IMR-90 (cell line): ENCODE measurements at regions not wholly inside any gene's neighbourhood (a gene's known extent, or its start where the extent isn't known, plus 50 kb on each side); places are given as distances from the start of the nearest gene placed in this dataset.

Experiments
- ATAC-seq: fragments of 200-7000 bp; cut with Tn5 transposase; 2 replicates; pipeline ENCODE4 v1.9.1; 2020; ENCODE audit warnings: low read depth, mild to moderate bottlenecking, moderate library complexity
- BruUV-seq: library from RNA; stranded (reverse); fragments of 400-500 nt; replicated peaks from 2 replicates; lab custom pipeline; 2021; lab: Mats Ljungman, UMichigan
- CTCF ChIA-PET: fragments of 300-600 bp; formaldehyde crosslinking; extraction: SDS; loops from one replicate; lab custom pipeline; 2021; ENCODE audit warnings: antibody characterized with exemption; lab: Yijun Ruan, JAX
- POLR2A ChIA-PET: fragments of 300-600 bp; sonication (Branson Sonifier 250); formaldehyde crosslinking; loops from one replicate; lab custom pipeline; 2022; ENCODE audit warnings: antibody characterized with exemption; ENCODE audit not compliant: unreplicated experiment; lab: Charles Lee
- DNase-seq: peaks from one replicate; pipeline ENCODE4 v3.0.0; 2013
- H2AFZ ChIP-seq: replicated peaks from 2 replicates; pipeline ENCODE3; 2013; ENCODE audit warnings: low read length, mild to moderate bottlenecking; ENCODE audit not compliant: poor library complexity
- H2AK5ac ChIP-seq: 2 replicates; pipeline ENCODE4 v1.6.1; 2013; ENCODE audit warnings: low read depth, low read length, inconsistent platforms
- H2AK9ac ChIP-seq: replicated peaks from 2 replicates; pipeline ENCODE3; 2013; ENCODE audit warnings: mild to moderate bottlenecking, low read depth, low read length, moderate library complexity; ENCODE audit not compliant: poor library complexity
- H2BK120ac ChIP-seq: 2 replicates; pipeline ENCODE4 v1.6.1; 2013; ENCODE audit warnings: low read depth, low read length, inconsistent platforms
- H2BK15ac ChIP-seq: 3 replicates; pipeline ENCODE4 v1.6.1; 2013; ENCODE audit warnings: low read depth, low read length, inconsistent platforms
- H2BK20ac ChIP-seq: 2 replicates; pipeline ENCODE4 v1.6.1; 2013; ENCODE audit warnings: low read depth, mild to moderate bottlenecking, inconsistent platforms, low read length, moderate library complexity
- H2BK5ac ChIP-seq: 2 replicates; pipeline ENCODE4 v1.6.1; 2013; ENCODE audit warnings: mild to moderate bottlenecking, low read depth, low read length, inconsistent platforms; ENCODE audit not compliant: poor library complexity, severe bottlenecking
- H3K14ac ChIP-seq: replicated peaks from 2 replicates; pipeline ENCODE4 v1.6.1; 2013; ENCODE audit warnings: low read depth, low read length, inconsistent platforms
- H3K18ac ChIP-seq: 2 replicates; pipeline ENCODE4 v1.6.1; 2013; ENCODE audit warnings: low read depth, low read length, control low read depth
- H3K23ac ChIP-seq: 2 replicates; pipeline ENCODE4 v1.6.1; 2013; ENCODE audit warnings: low read depth, low read length, inconsistent platforms
- H3K27ac ChIP-seq: 2 replicates; pipeline ENCODE4 v1.5.1; 2013; ENCODE audit warnings: mild to moderate bottlenecking, control low read depth, low read length; ENCODE audit not compliant: insufficient read depth
- H3K27me3 ChIP-seq: 2 replicates; pipeline ENCODE4 v1.6.1; 2013; ENCODE audit warnings: low read length; ENCODE audit not compliant: control insufficient read depth, insufficient read depth
- H3K36me3 ChIP-seq: 2 replicates; pipeline ENCODE4 v1.6.1; 2013; ENCODE audit warnings: low read length, mixed read lengths; ENCODE audit not compliant: control insufficient read depth, insufficient read depth
- H3K4ac ChIP-seq: 2 replicates; pipeline ENCODE4 v1.6.1; 2013; ENCODE audit warnings: low read depth, low read length, inconsistent platforms
- H3K4me1 ChIP-seq: 2 replicates; pipeline ENCODE4 v1.6.1; 2013; ENCODE audit warnings: low read length, mixed read lengths; ENCODE audit not compliant: control insufficient read depth, insufficient read depth
- H3K4me2 ChIP-seq: 2 replicates; pipeline ENCODE4 v1.6.1; 2013; ENCODE audit warnings: low read depth, mild to moderate bottlenecking, control low read depth, low read length, moderate library complexity
- H3K4me3 ChIP-seq: 2 replicates; pipeline ENCODE4 v1.5.1; 2013; ENCODE audit warnings: low read depth, mild to moderate bottlenecking, control low read depth, low read length, moderate library complexity; ENCODE audit not compliant: insufficient read depth
- H3K56ac ChIP-seq: 2 replicates; pipeline ENCODE4 v1.6.1; 2013; ENCODE audit warnings: low read length, inconsistent platforms; ENCODE audit not compliant: insufficient read depth; ENCODE audit errors: extremely low read depth
- H3K79me1 ChIP-seq, 2 experiments: 2 replicates each; pipeline ENCODE4 v1.6.1; 2013; ENCODE audit warnings: low read length in 2 of 2, inconsistent platforms in 1 of 2, low read depth in 1 of 2
- H3K9ac ChIP-seq: 2 replicates; pipeline ENCODE4 v1.6.1; 2013; ENCODE audit warnings: low read depth, low read length, control low read depth
- H3K9me1 ChIP-seq: 2 replicates; pipeline ENCODE4 v1.6.1; 2013; ENCODE audit warnings: low read length, inconsistent platforms; ENCODE audit not compliant: insufficient read depth
- H3K9me3 ChIP-seq: 2 replicates; pipeline ENCODE4 v1.6.1; 2013; ENCODE audit warnings: low read length; ENCODE audit not compliant: control insufficient read depth, insufficient read depth
- H4K20me1 ChIP-seq: 2 replicates; pipeline ENCODE4 v1.6.1; 2013; ENCODE audit warnings: low read length, inconsistent platforms; ENCODE audit not compliant: insufficient read depth
- H4K5ac ChIP-seq: 2 replicates; pipeline ENCODE4 v1.6.1; 2013; ENCODE audit warnings: mild to moderate bottlenecking, low read depth, low read length, control low read depth
- H4K8ac ChIP-seq, 2 experiments: 2 replicates each; pipeline ENCODE4 v1.6.1; 2013; ENCODE audit warnings: low read depth in 2 of 2, low read length in 2 of 2, control low read depth in 1 of 2, inconsistent platforms in 1 of 2
- H4K91ac ChIP-seq: 2 replicates; pipeline ENCODE4 v1.6.1; 2013; ENCODE audit warnings: low read depth, low read length, inconsistent platforms; ENCODE audit not compliant: insufficient read depth
- BHLHE40 ChIP-seq: fragments of 150-350 bp; IDR thresholded peaks from 2 replicates; pipeline ENCODE4 v1.6.1; 2016; ENCODE audit warnings: mild to moderate bottlenecking, low read depth, low read length
- CEBPB ChIP-seq: IDR thresholded peaks from 2 replicates; pipeline ENCODE4 v1.6.1; 2012; ENCODE audit warnings: low read depth, low read length, improper control_type of control experiment
- CHD1 ChIP-seq: IDR thresholded peaks from 2 replicates; pipeline ENCODE4 v1.6.1; 2012; ENCODE audit warnings: low read depth, low read length, improper control_type of control experiment
- FOS ChIP-seq: fragments of 150-350 bp; IDR thresholded peaks from 2 replicates; pipeline ENCODE4 v1.6.1; 2016; ENCODE audit warnings: low read depth, low read length
- MAFK ChIP-seq: IDR thresholded peaks from 2 replicates; pipeline ENCODE4 v1.6.1; 2012; ENCODE audit warnings: low read depth, low read length, improper control_type of control experiment
- MAZ ChIP-seq: IDR thresholded peaks from 2 replicates; pipeline ENCODE4 v1.6.1; 2012; ENCODE audit warnings: low read depth, mild to moderate bottlenecking, low read length, improper control_type of control experiment, moderate library complexity, borderline replicate concordance
- MXI1 ChIP-seq: IDR thresholded peaks from 2 replicates; pipeline ENCODE4 v1.6.1; 2012; ENCODE audit warnings: low read depth, mild to moderate bottlenecking, low read length, moderate library complexity, borderline replicate concordance
- NFE2L2 ChIP-seq: fragments of 150-350 bp; IDR thresholded peaks from 2 replicates; pipeline ENCODE4 v1.6.1; 2016; ENCODE audit warnings: low read depth, mild to moderate bottlenecking, low read length
- POLR2A ChIP-seq: IDR thresholded peaks from 2 replicates; pipeline ENCODE4 v1.6.1; 2012; ENCODE audit warnings: mild to moderate bottlenecking, low read depth, low read length
- RCOR1 ChIP-seq: IDR thresholded peaks from 2 replicates; pipeline ENCODE4 v1.6.1; 2012; ENCODE audit warnings: mild to moderate bottlenecking, low read length, improper control_type of control experiment; ENCODE audit not compliant: insufficient replicate concordance
- SMC3 ChIP-seq: fragments of 150-350 bp; IDR thresholded peaks from 2 replicates; pipeline ENCODE4 v1.6.1; 2016; ENCODE audit warnings: low read depth, mild to moderate bottlenecking, antibody characterized with exemption, low read length, moderate library complexity
- WGBS, 2 experiments: methylation state at CpG; one replicate each; pipeline versions ENCODE4 v1.1.5 to v1.1.7; 2013; ENCODE audit warnings: missing lambda C conversion rate in 2 of 2; ENCODE audit not compliant: insufficient read length in 1 of 2; ENCODE audit errors: extremely low coverage in 2 of 2; 5-methylcytosine and 5-hydroxymethylcytosine counted together
- dilution Hi-C: fragments of 300-500 bp; cut with HindIII; formaldehyde crosslinking; loops from one replicate; pipeline ENCODE4 v1.14.3; 2018; ENCODE audit warnings: low sequenced_read_pairs; ENCODE audit not compliant: unreplicated experiment
- in situ Hi-C: fragments of 300-500 bp; cut with MboI; formaldehyde crosslinking; loops from 3 replicates; pipeline ENCODE4 v1.14.3; 2019; ENCODE audit warnings: low sequenced_read_pairs, inconsistent platforms, mixed read lengths
- intact Hi-C: fragments of 100-400 bp; cut with micrococcal nuclease; formaldehyde crosslinking; loops from 2 replicates; pipeline ENCODE4 v1.10.0; 2022
- TF ChIP-seq, protein P1 (sequence below): fragments of 150-350 bp; IDR thresholded peaks from 2 replicates; pipeline ENCODE4 v1.6.1; 2016; ENCODE audit warnings: low read depth, mild to moderate bottlenecking, low read length, moderate library complexity, borderline replicate concordance
- TF ChIP-seq, protein P2 (sequence below): fragments of 150-350 bp; IDR thresholded peaks from 2 replicates; pipeline ENCODE4 v1.6.1; 2017; ENCODE audit warnings: mild to moderate bottlenecking, antibody characterized with exemption, low read length, low read depth
- TF ChIP-seq, protein P3 (sequence below): conservative IDR thresholded peaks from 2 replicates; pipeline ENCODE4 v1.5.1; 2012; ENCODE audit warnings: mild to moderate bottlenecking, low read depth, low read length, improper control_type of control experiment

DNA sequence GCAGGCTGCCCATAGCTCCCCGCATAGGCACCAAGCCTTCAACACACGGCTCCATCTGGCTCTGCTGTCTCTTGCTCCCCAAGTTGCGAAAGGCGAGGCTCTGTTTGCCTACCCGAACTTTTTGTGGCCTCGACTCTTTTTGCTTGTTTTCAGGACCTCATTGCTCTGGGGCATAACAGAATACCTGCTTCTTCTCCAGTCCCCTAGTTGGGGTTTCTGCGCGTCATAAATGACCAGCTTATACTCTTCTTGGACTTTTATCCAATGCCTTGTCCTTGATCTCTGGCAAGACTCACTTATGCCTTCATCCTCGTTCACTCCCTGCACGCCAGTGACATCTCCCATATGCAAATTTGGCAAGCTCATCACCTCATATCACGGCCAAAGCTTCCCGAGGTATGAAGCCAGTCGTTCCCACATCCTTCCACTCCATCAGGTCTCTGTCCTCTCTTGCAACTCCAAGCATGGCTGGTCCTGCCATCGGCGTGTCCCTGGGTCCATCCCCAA, 238.8 kb upstream of the ADAMTS16 start:
- in situ Hi-C loops: no loop called here
- Histone ChIP-seq H4K20me1 (no peaks in the 10 kb centered on the region), H3K56ac (no peak overlapping the region), H4K8ac (no peak overlapping the region), H4K5ac (no peak overlapping the region), H3K18ac (no peak overlapping the region), H3K9ac (no peak overlapping the region), H3K36me3 (no peaks in the 10 kb centered on the region), H2AFZ (no peak overlapping the region), H3K9me3 (peaks cover 14% of the 10 kb centered on the region), H2BK20ac (no peak overlapping the region), H4K91ac (no peak overlapping the region), H3K9me1 (no peaks in the 10 kb centered on the region), H3K14ac (no peak overlapping the region), H2AK9ac (no peak overlapping the region), H2AK5ac (no peak overlapping the region), H3K4me3 (no peak overlapping the region), H3K4me1 (no peaks in the 10 kb centered on the region), H3K4ac (no peak overlapping the region), H3K4me2 (no peak overlapping the region), H2BK5ac (no peak overlapping the region), H3K79me1 (no peaks in the 10 kb centered on the region), H2BK15ac (no peak overlapping the region), H3K27me3 (no peaks in the 10 kb centered on the region), H2BK120ac (no peak overlapping the region), H3K23ac (no peak overlapping the region), H3K27ac (no peak overlapping the region)
- no peak for TF ChIP-seq FOS
- TF ChIP-seq MXI1: no peak
- TF ChIP-seq RCOR1: no peak
- TF ChIP-seq MAZ: no peak
- no peak for TF ChIP-seq CEBPB
- TF ChIP-seq CHD1: no peak
- TF ChIP-seq SMC3: no peak
- TF ChIP-seq, protein P1, sequence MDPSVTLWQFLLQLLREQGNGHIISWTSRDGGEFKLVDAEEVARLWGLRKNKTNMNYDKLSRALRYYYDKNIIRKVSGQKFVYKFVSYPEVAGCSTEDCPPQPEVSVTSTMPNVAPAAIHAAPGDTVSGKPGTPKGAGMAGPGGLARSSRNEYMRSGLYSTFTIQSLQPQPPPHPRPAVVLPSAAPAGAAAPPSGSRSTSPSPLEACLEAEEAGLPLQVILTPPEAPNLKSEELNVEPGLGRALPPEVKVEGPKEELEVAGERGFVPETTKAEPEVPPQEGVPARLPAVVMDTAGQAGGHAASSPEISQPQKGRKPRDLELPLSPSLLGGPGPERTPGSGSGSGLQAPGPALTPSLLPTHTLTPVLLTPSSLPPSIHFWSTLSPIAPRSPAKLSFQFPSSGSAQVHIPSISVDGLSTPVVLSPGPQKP: no peak
- no peak for TF ChIP-seq POLR2A
- no peak for TF ChIP-seq MAFK
- TF ChIP-seq NFE2L2: no peak
- no peak for TF ChIP-seq BHLHE40
- TF ChIP-seq, protein P2, sequence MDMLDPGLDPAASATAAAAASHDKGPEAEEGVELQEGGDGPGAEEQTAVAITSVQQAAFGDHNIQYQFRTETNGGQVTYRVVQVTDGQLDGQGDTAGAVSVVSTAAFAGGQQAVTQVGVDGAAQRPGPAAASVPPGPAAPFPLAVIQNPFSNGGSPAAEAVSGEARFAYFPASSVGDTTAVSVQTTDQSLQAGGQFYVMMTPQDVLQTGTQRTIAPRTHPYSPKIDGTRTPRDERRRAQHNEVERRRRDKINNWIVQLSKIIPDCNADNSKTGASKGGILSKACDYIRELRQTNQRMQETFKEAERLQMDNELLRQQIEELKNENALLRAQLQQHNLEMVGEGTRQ: no peak
- TF ChIP-seq, protein P3, sequence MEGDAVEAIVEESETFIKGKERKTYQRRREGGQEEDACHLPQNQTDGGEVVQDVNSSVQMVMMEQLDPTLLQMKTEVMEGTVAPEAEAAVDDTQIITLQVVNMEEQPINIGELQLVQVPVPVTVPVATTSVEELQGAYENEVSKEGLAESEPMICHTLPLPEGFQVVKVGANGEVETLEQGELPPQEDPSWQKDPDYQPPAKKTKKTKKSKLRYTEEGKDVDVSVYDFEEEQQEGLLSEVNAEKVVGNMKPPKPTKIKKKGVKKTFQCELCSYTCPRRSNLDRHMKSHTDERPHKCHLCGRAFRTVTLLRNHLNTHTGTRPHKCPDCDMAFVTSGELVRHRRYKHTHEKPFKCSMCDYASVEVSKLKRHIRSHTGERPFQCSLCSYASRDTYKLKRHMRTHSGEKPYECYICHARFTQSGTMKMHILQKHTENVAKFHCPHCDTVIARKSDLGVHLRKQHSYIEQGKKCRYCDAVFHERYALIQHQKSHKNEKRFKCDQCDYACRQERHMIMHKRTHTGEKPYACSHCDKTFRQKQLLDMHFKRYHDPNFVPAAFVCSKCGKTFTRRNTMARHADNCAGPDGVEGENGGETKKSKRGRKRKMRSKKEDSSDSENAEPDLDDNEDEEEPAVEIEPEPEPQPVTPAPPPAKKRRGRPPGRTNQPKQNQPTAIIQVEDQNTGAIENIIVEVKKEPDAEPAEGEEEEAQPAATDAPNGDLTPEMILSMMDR: no peak
- DNase-seq (no peak), ATAC-seq (no peak)
- ChIA-PET POLR2A (no interaction called here), CTCF (no interaction called here)
- dilution Hi-C loops: no loop called here
- intact Hi-C loops: no loop called here
- WGBS, 2 experiments: 49% methylated on average over 9 of the region's 15 CpGs; no CpG with 5 or more reads in 1 of the 2 experiments
- BruUV-seq: no TSS peak
